Neural crest cell (in vitro differentiated cells): ENCODE measurements at regions not wholly inside any gene's neighbourhood (a gene's known extent, or its start where the extent isn't known, plus 50 kb on each side); places are given as distances from the start of the nearest gene placed in this dataset.
A peak's percentile ranks its signal among the peaks of the same experiment; 100 is the strongest.

Experiments
- DNase-seq: peaks from one replicate; pipeline ENCODE4 v3.0.0; 2021; ENCODE audit warnings: low read depth, mixed read lengths, low spot score
- H3K27ac Mint-ChIP-seq: one replicate; pipeline ENCODE4 v1.8.0; 2021; ENCODE audit warnings: mild to moderate bottlenecking, mixed read lengths; ENCODE audit not compliant: unreplicated experiment
- H3K27me3 Mint-ChIP-seq: 2 replicates; pipeline ENCODE4 v1.8.0; 2021; ENCODE audit warnings: low read depth, mild to moderate bottlenecking, mixed read lengths
- H3K36me3 Mint-ChIP-seq: 2 replicates; pipeline ENCODE4 v1.8.0; 2021; ENCODE audit warnings: low read depth, mild to moderate bottlenecking, mixed read lengths
- H3K4me1 Mint-ChIP-seq: 2 replicates; pipeline ENCODE4 v1.8.0; 2021; ENCODE audit warnings: mixed read lengths
- H3K4me3 Mint-ChIP-seq: one replicate; pipeline ENCODE4 v1.8.0; 2021; ENCODE audit warnings: mild to moderate bottlenecking, mixed read lengths
- H3K9me3 Mint-ChIP-seq: 2 replicates; pipeline ENCODE4 v1.8.0; 2021; ENCODE audit warnings: mixed read lengths
- TF ChIP-seq, protein P1 (sequence below): fragments of 200-600 bp; sonication (generic); conservative IDR thresholded peaks from 2 replicates; pipeline ENCODE4 v1.5.0; 2021; ENCODE audit warnings: antibody characterized with exemption, mild to moderate bottlenecking

DNA sequence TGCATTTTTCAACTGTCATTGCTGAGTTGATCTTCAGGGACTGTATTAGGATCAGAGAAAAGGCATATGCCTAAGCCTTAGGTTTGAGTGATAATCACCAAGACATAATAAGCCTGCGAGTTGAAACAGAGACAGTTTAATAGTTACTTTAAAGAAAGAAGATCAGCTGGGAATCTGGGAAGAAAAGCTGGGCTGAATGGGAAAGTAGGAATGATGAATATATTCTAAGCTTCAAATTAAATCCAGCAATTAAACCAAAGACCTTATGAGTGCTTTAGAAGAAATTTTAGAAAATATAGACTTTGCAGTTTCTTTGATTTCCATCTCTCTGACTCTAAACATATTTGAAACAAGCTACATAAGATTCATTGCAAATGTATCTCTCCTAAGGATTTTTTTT is 222.3 kb downstream of the ENC1 start:
- no peak for DNase-seq
- TF ChIP-seq, protein P1, sequence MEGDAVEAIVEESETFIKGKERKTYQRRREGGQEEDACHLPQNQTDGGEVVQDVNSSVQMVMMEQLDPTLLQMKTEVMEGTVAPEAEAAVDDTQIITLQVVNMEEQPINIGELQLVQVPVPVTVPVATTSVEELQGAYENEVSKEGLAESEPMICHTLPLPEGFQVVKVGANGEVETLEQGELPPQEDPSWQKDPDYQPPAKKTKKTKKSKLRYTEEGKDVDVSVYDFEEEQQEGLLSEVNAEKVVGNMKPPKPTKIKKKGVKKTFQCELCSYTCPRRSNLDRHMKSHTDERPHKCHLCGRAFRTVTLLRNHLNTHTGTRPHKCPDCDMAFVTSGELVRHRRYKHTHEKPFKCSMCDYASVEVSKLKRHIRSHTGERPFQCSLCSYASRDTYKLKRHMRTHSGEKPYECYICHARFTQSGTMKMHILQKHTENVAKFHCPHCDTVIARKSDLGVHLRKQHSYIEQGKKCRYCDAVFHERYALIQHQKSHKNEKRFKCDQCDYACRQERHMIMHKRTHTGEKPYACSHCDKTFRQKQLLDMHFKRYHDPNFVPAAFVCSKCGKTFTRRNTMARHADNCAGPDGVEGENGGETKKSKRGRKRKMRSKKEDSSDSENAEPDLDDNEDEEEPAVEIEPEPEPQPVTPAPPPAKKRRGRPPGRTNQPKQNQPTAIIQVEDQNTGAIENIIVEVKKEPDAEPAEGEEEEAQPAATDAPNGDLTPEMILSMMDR: no peak
- no peak overlapping the region for H3K4me3 Mint-ChIP-seq
- H3K9me3 Mint-ChIP-seq: peaks cover 6% of the 10 kb centered on the region
- peaks cover 27% of the 10 kb centered on the region for H3K4me1 Mint-ChIP-seq
- no peaks in the 10 kb centered on the region for H3K36me3 Mint-ChIP-seq
- H3K27ac Mint-ChIP-seq: no peak overlapping the region
- H3K27me3 Mint-ChIP-seq: no peaks in the 10 kb centered on the region

DNA sequence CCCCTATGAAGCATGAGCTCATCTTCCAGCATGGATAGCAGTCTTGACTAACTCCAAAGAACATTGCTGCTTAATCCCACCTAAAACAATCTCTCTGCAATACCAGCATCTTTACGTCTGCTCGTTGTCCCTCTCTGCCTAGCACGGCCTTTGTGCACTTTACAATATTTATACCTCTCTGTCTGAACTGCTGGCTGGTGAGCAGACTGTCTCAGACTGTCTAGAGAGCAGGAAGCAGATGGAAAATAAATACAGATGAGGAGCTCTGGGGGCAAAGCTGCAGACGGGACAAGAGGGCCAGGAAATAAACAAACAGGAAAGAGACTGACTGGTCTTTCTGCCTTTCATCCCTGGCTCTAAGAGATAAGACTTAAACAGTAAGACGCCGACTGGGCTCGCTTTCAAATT is 224.8 kb downstream of the ENC1 start:
- peak overlapping the region; percentile 6 for H3K27ac Mint-ChIP-seq
- TF ChIP-seq, protein P1: no peak
- peaks cover 45% of the 10 kb centered on the region for H3K4me1 Mint-ChIP-seq
- H3K9me3 Mint-ChIP-seq: peaks cover under 1% of the 10 kb centered on the region
- H3K27me3 Mint-ChIP-seq: no peaks in the 10 kb centered on the region
- no peaks in the 10 kb centered on the region for H3K36me3 Mint-ChIP-seq
- DNase-seq: no peak
- H3K4me3 Mint-ChIP-seq: no peak overlapping the region

DNA sequence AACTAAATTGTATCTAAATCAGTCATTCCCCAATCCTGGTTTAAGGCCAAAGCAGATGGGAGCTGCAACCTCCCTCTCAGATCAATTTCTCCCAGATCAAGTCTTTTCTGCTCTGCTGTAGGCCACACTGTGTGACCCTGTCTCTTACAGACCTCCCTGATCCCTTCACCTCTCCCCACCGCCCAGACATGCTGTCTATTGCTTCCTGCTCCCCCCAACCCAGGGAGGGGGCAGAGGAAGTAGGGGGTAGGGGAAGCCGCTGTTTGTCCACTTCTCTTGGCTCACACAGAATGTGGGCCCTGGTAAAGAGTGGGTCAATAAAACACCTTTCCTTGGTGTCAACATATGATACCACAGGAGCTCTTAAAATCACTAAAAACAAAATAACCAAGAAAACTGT is 226.3 kb downstream of the ENC1 start:
- Mint-ChIP-seq H3K27me3 (no peaks in the 10 kb centered on the region), H3K4me3 (no peak overlapping the region), H3K4me1 (peaks cover 45% of the 10 kb centered on the region), H3K9me3 (no peaks in the 10 kb centered on the region), H3K27ac (no peak overlapping the region), H3K36me3 (no peaks in the 10 kb centered on the region)
- DNase-seq: no peak
- TF ChIP-seq, protein P1: no peak

DNA sequence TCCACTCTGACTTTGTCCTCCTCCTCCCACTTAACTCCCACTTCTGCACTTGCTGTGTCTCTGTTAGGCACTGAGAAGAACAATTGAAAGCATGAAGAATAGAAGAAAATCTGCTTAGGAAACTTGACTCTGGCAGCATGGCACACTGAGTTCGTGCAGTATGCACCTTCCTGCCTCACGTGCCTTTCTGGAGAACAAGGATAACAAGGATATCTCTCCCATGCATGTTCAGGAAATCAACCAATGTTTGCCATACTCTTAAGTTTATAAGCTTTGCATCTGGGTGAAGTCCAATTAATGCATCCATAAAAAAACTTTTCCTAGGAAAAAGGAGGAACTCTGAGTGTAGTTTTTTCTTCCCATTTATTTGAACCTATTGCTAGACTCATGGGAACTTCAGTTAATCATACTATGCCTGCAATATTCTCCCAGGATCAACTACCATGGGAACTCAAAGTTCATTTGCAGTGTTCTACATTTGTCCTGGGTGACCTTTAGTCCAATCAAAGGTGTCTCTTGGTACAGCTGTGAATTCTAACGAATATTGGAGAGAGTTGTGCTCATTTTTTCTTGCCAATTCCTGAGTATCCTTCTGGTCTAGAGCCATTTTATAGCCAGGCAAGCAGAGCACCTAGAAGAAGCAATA is 227.0 kb downstream of the ENC1 start:
- Mint-ChIP-seq H3K9me3 (no peaks in the 10 kb centered on the region), H3K4me3 (no peak overlapping the region), H3K27me3 (no peaks in the 10 kb centered on the region), H3K27ac (no peak overlapping the region), H3K36me3 (no peaks in the 10 kb centered on the region), H3K4me1 (peaks cover 47% of the 10 kb centered on the region)
- TF ChIP-seq, protein P1: no peak
- no peak for DNase-seq

DNA sequence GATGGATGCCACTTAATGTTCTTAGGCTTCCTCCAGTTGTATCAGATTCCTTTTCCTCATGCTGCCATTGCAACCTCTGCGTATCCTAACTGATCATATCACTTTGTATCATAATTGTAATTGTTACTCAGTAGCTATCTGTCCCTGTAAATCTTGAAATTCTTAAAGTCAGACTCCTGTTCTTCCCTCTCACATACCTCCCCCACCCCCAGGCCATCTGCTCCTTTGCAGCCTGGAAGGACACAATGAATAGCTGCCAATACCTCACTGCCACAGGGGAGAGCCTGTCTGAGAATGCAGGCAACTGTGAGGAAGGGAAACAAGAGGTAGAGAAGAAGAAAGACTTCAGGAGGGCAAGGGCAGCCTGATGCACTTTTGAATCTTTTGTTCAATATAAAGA is 228.5 kb downstream of the ENC1 start:
- no peaks in the 10 kb centered on the region for H3K9me3 Mint-ChIP-seq
- no peaks in the 10 kb centered on the region for H3K27me3 Mint-ChIP-seq
- TF ChIP-seq, protein P1: no peak
- no peak overlapping the region for H3K27ac Mint-ChIP-seq
- no peak overlapping the region for H3K4me3 Mint-ChIP-seq
- H3K4me1 Mint-ChIP-seq: peaks cover 55% of the 10 kb centered on the region
- no peak for DNase-seq
- H3K36me3 Mint-ChIP-seq: no peaks in the 10 kb centered on the region
